HepG2 (cell line): ENCODE measurements at regions not wholly inside any gene's neighbourhood (a gene's known extent, or its start where the extent isn't known, plus 50 kb on each side); places are given as distances from the start of the nearest gene placed in this dataset.

Experiments
- ADNP ChIP-seq: sonication (generic); formaldehyde crosslinking; IDR thresholded peaks from 2 replicates; pipeline ENCODE4 v1.4.0; 2020; ENCODE audit warnings: missing genetic modification reagents
- BRF2 ChIP-seq: sonication (generic); formaldehyde crosslinking; IDR thresholded peaks from 2 replicates; pipeline ENCODE4 v1.8.1; 2022; ENCODE audit warnings: mild to moderate bottlenecking, missing genetic modification reagents
- CHD2 ChIP-seq: IDR thresholded peaks from 2 replicates; pipeline ENCODE4 v1.6.1; 2011; ENCODE audit warnings: low read depth, low read length, improper control_type of control experiment
- FOXP1 ChIP-seq, 2 experiments: fragments of 450-650 bp in 1 of 2; IDR thresholded peaks; 2 replicates each; pipeline ENCODE4 v1.6.1; 2017 to 2018; ENCODE audit warnings: antibody characterized with exemption in 1 of 2
- GABPA ChIP-seq, 2 experiments: IDR thresholded peaks; 2 replicates each; pipeline ENCODE4 v1.6.1; 2011 to 2016; ENCODE audit warnings: low read depth in 2 of 2, low read length in 1 of 2, missing biosample characterization in 1 of 2, missing genetic modification characterization in 1 of 2
- MEIS2 ChIP-seq: sonication (generic); formaldehyde crosslinking; IDR thresholded peaks from 2 replicates; pipeline ENCODE4 v1.9.0; 2021; ENCODE audit warnings: mild to moderate bottlenecking, missing genetic modification reagents
- RBFOX2 ChIP-seq: fragments of 200-400 bp; formaldehyde crosslinking; IDR thresholded peaks from 2 replicates; pipeline ENCODE4 v1.6.1; 2017; ENCODE audit warnings: low read depth, mild to moderate bottlenecking, low read length
- SAFB2 ChIP-seq: sonication (generic); formaldehyde crosslinking; IDR thresholded peaks from 2 replicates; pipeline ENCODE4 v1.5.1; 2020; ENCODE audit warnings: missing genetic modification reagents, low read depth, mild to moderate bottlenecking, borderline replicate concordance
- TBP ChIP-seq: sonication (generic); formaldehyde crosslinking; IDR thresholded peaks from 2 replicates; pipeline ENCODE4 v1.5.0; 2020; ENCODE audit warnings: missing genetic modification reagents
- TSC22D2 ChIP-seq: sonication (generic); formaldehyde crosslinking; IDR thresholded peaks from 2 replicates; pipeline ENCODE4 v1.5.1; 2020; ENCODE audit warnings: missing genetic modification reagents, mild to moderate bottlenecking, borderline replicate concordance
- XBP1 ChIP-seq: sonication (generic); formaldehyde crosslinking; IDR thresholded peaks from 2 replicates; pipeline ENCODE4 v1.5.0; 2020; ENCODE audit warnings: missing genetic modification reagents
- ZBTB40 ChIP-seq, 2 experiments: fragments of 450-650 bp in 1 of 2; sonication (generic) in 1 of 2; formaldehyde crosslinking in 1 of 2; IDR thresholded peaks; 2 replicates each; pipeline versions ENCODE4 v1.6.1 to v1.8.0; 2016 to 2022; ENCODE audit warnings: antibody characterized with exemption in 1 of 2, mild to moderate bottlenecking in 1 of 2, missing genetic modification reagents in 1 of 2
- ZFP82 ChIP-seq: sonication (generic); formaldehyde crosslinking; IDR thresholded peaks from 2 replicates; pipeline ENCODE4 v1.5.1; 2020; ENCODE audit warnings: mild to moderate bottlenecking, missing genetic modification reagents, borderline replicate concordance
- ZFP90 ChIP-seq: sonication (generic); formaldehyde crosslinking; IDR thresholded peaks from 2 replicates; pipeline ENCODE4 v1.8.0; 2022; ENCODE audit warnings: missing genetic modification reagents, mild to moderate bottlenecking, inconsistent platforms, borderline replicate concordance
- ZNF205 ChIP-seq: IDR thresholded peaks from 2 replicates; pipeline ENCODE4 v1.6.1; 2018; ENCODE audit warnings: missing biosample characterization, missing genetic modification reagents
- ZNF296 ChIP-seq: sonication (generic); formaldehyde crosslinking; conservative IDR thresholded peaks from 2 replicates; pipeline ENCODE4 v1.5.0; 2020; ENCODE audit warnings: mild to moderate bottlenecking, missing genetic modification reagents
- ZNF326 ChIP-seq: sonication (generic); formaldehyde crosslinking; IDR thresholded peaks from 2 replicates; pipeline ENCODE4 v1.4.0; 2020; ENCODE audit warnings: missing genetic modification reagents, borderline replicate concordance
- ZNF451 ChIP-seq: sonication (generic); formaldehyde crosslinking; IDR thresholded peaks from 2 replicates; pipeline ENCODE4 v1.5.0; 2020; ENCODE audit warnings: mild to moderate bottlenecking, missing genetic modification reagents
- ZNF709 ChIP-seq: sonication (generic); formaldehyde crosslinking; IDR thresholded peaks from 2 replicates; pipeline ENCODE4 v1.5.0; 2020; ENCODE audit warnings: mild to moderate bottlenecking, missing genetic modification reagents

DNA sequence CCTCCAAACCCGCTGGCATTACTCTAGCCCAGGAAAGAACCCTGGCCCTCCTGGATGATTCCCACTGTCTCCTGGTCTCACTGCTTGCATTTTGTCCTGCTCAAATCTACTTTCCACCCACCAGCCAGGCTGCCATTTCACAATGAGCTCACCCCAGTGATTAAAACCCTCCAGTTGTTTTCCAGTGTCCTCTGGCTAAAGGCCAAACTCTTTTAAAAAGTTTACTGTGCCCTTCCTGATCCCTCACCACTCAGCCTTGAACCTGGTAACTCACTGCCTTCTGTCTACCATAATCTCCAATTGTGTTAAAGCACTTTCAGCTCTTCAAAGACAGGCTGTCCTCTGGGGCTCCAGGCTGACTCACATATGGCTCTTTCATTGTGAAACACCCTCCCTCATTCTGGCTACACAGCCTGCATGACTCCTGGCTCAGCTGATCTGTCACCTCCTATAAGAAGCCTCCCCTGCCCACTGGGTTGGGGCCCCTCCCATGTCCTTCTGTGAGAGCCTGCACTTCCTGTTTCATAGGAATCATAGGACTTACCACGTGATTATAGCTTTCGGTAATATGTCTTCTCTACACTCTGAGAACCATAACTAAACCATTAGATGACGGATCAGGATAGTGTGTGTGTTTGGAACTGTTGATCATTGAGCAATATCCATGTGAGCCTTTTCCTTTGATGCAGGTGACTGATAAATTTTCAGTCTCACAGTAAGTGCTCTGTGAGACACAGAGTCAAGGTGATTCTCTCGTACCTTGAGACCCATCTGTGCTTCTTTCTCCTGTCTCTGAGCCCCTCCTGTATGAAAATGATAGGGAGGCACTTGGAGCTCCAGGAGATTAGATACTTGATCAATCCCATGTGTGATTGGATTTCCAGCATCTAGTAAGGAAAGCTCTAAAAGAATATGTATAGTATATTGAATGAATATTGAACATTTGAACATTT lies 590.8 kb upstream of the ID2 start (continued):
- TF ChIP-seq ZBTB40 (IDR thresholded peaks at IDR 0.05) = no peak
- peak; percentile 87; the same call in 1 of the 2 replicates for TF ChIP-seq ZBTB40 (CRISPR knock-in tag; IDR thresholded peaks at IDR 0.05)
- no peak for TF ChIP-seq ZFP82 (CRISPR knock-in tag)
- peak; percentile 10; the same call in 1 of the 2 replicates for TF ChIP-seq FOXP1 (IDR thresholded peaks at IDR 0.05)
- peak; percentile 80 for TF ChIP-seq FOXP1 (CRISPR knock-in tag; IDR thresholded peaks at IDR 0.05)
- TF ChIP-seq GABPA (IDR thresholded peaks at IDR 0.05; ENCODE audit: low read depth, low read length) = no peak
- peak; percentile 84; the same call in 1 of the 2 replicates for TF ChIP-seq GABPA (CRISPR knock-in tag; IDR thresholded peaks at IDR 0.05; ENCODE audit: low read depth)
- TF ChIP-seq SAFB2 (CRISPR knock-in tag) = no peak
- TF ChIP-seq ZNF296 (CRISPR knock-in tag) = no peak
- TF ChIP-seq XBP1 (CRISPR knock-in tag) = no peak
- TF ChIP-seq ZNF326 (CRISPR knock-in tag) = no peak
- no peak for TF ChIP-seq ADNP (CRISPR knock-in tag)
- peak; percentile 66; the same call in 1 of the 2 replicates for TF ChIP-seq ZNF205 (CRISPR knock-in tag)
- peak; percentile 56; the same call in 1 of the 2 replicates for TF ChIP-seq ZFP90 (CRISPR knock-in tag)
- TF ChIP-seq ZNF709 (CRISPR knock-in tag) = peak; percentile 87; the same call in 1 of the 2 replicates
- no peak for TF ChIP-seq CHD2
- no peak for TF ChIP-seq TBP (CRISPR knock-in tag)
- TF ChIP-seq MEIS2 = peak; percentile 73; the same call in 1 of the 2 replicates
- peak; percentile 80; the same call in 1 of the 2 replicates for TF ChIP-seq TSC22D2 (CRISPR knock-in tag)
- TF ChIP-seq RBFOX2 = peak; percentile 25; the same call in 1 of the 2 replicates
- TF ChIP-seq BRF2 (CRISPR knock-in tag) = no peak
- TF ChIP-seq ZNF451 (CRISPR knock-in tag) = no peak
